Muscle of arm (tissue), 1 donor: ENCODE measurements at regions not wholly inside any gene's neighbourhood (a gene's known extent, or its start where the extent isn't known, plus 50 kb on each side); places are given as distances from the start of the nearest gene placed in this dataset.

Experiments used
- DNase-seq: peaks from one replicate; pipeline ENCODE4 v3.0.0-alpha.2; 2013

GRCh38 chr4:179417357-179417756, 1975.1 kb upstream of the AGA start:
- no peak for DNase-seq

- no peak for DNase-seq
Observed at GRCh38 chr4:179437962-179438361, 1995.7 kb upstream of the AGA start.

- DNase-seq = peak; percentile 53
Observed at GRCh38 chr4:179441596-179441995, 1999.4 kb upstream of the AGA start.

GRCh38 chr4:179447308-179447707, 2005.1 kb upstream of the AGA start:
- DNase-seq = no peak

- no peak for DNase-seq
Observed at GRCh38 chr4:179465131-179465797, 2023.0 kb upstream of the AGA start.

GRCh38 chr4:179467878-179468277, 2025.6 kb upstream of the AGA start:
- no peak for DNase-seq

GRCh38 chr4:179472164-179472563, 2029.9 kb upstream of the AGA start:
- DNase-seq = no peak

GRCh38 chr4:179478608-179479007, 2036.4 kb upstream of the AGA start:
- no peak for DNase-seq

GRCh38 chr4:179485781-179486180, 2043.5 kb upstream of the AGA start:
- no peak for DNase-seq

- DNase-seq = peak; percentile 68
Observed at GRCh38 chr4:179486570-179487335, 2044.5 kb upstream of the AGA start.

GRCh38 chr4:179492260-179493080, 2050.2 kb upstream of the AGA start:
- no peak for DNase-seq

- DNase-seq = no peak
Observed at GRCh38 chr4:179503976-179504375, 2061.7 kb upstream of the AGA start.

GRCh38 chr4:179509489-179509888, 2067.3 kb upstream of the AGA start:
- DNase-seq = no peak

- peak; percentile 21 for DNase-seq
Observed at GRCh38 chr4:179521952-179522351, 2079.7 kb upstream of the AGA start.

- DNase-seq = no peak
Observed at GRCh38 chr4:179530958-179531357, 2088.7 kb upstream of the AGA start.

GRCh38 chr4:179536694-179537093, 2094.5 kb upstream of the AGA start:
- no peak for DNase-seq

- DNase-seq = no peak
Observed at GRCh38 chr4:179539641-179540040, 2097.4 kb upstream of the AGA start.

GRCh38 chr4:179543771-179544170, 2101.5 kb upstream of the AGA start:
- DNase-seq = no peak

- no peak for DNase-seq
Observed at GRCh38 chr4:179544496-179544895, 2102.3 kb upstream of the AGA start.

- no peak for DNase-seq
Observed at GRCh38 chr4:179552131-179552530, 2109.9 kb upstream of the AGA start.

- no peak for DNase-seq
Observed at GRCh38 chr4:179563741-179564140, 2121.5 kb upstream of the AGA start.

- DNase-seq = no peak
Observed at GRCh38 chr4:179569549-179569948, 2127.3 kb upstream of the AGA start.
